ENCODE measurements at regions not wholly inside any gene's neighbourhood (a gene's known extent, or its start where the extent isn't known, plus 50 kb on each side); places are given as distances from the start of the nearest gene placed in this dataset.

GRCh38 chr3:80374423-80374822 is 606.6 kb upstream of the ROBO1 start:
- DNase-seq (ENCODE audit: insufficient read length, low spot score) (no peak), FAIRE-seq (no peak)
- TF ChIP-seq CTCF (IDR thresholded peaks at IDR 0.05; ENCODE audit: insufficient read depth, missing control alignments): no peak

- FAIRE-seq (no peak), DNase-seq (ENCODE audit: insufficient read length, low spot score) (no peak)
- TF ChIP-seq CTCF (IDR thresholded peaks at IDR 0.05; ENCODE audit: insufficient read depth, missing control alignments): no peak
Measured at GRCh38 chr3:80368616-80369015, 600.8 kb upstream of the ROBO1 start.

- no peak for TF ChIP-seq CTCF (IDR thresholded peaks at IDR 0.05; ENCODE audit: insufficient read depth, missing control alignments)
- FAIRE-seq (peak; percentile 21), DNase-seq (ENCODE audit: insufficient read length, low spot score) (no peak)
Measured at GRCh38 chr3:80366808-80367548, 599.2 kb upstream of the ROBO1 start.

- no peak for TF ChIP-seq CTCF (IDR thresholded peaks at IDR 0.05; ENCODE audit: insufficient read depth, missing control alignments)
- peak; percentile 74 for FAIRE-seq
- DNase-seq (ENCODE audit: insufficient read length, low spot score): no peak
Measured at GRCh38 chr3:80357761-80358160, 590.0 kb upstream of the ROBO1 start.

- no peak for TF ChIP-seq CTCF (IDR thresholded peaks at IDR 0.05; ENCODE audit: insufficient read depth, missing control alignments)
- DNase-seq (ENCODE audit: insufficient read length, low spot score): no peak
- FAIRE-seq: no peak
Measured at GRCh38 chr3:80355144-80355543, 587.3 kb upstream of the ROBO1 start.

GRCh38 chr3:80351201-80351600 is 583.4 kb upstream of the ROBO1 start:
- FAIRE-seq: peak; percentile 58
- TF ChIP-seq CTCF (IDR thresholded peaks at IDR 0.05; ENCODE audit: insufficient read depth, missing control alignments): no peak
- DNase-seq (ENCODE audit: insufficient read length, low spot score): no peak

- FAIRE-seq: no peak
- TF ChIP-seq CTCF (IDR thresholded peaks at IDR 0.05; ENCODE audit: insufficient read depth, missing control alignments): no peak
- no peak for DNase-seq (ENCODE audit: insufficient read length, low spot score)
Measured at GRCh38 chr3:80350771-80351170, 583.0 kb upstream of the ROBO1 start.
